K562 (cell line): ENCODE measurements at regions not wholly inside any gene's neighbourhood (a gene's known extent, or its start where the extent isn't known, plus 50 kb on each side); places are given as distances from the start of the nearest gene placed in this dataset.

Experiments used
- CBFA2T2 ChIP-seq: fragments of 450-650 bp; conservative IDR thresholded peaks from 2 replicates; pipeline ENCODE4 v1.6.1; 2017; ENCODE audit warnings: mild to moderate bottlenecking
- CXXC5 ChIP-seq: fragments of 250-450 bp; sonication (Bioruptor Pico); IDR thresholded peaks from 2 replicates; pipeline ENCODE4 v1.8.0; 2022; ENCODE audit warnings: inconsistent platforms, mild to moderate bottlenecking, moderate library complexity
- ESRRB ChIP-seq: fragments of 250-450 bp; sonication (Bioruptor Pico); IDR thresholded peaks from 2 replicates; pipeline ENCODE4 v1.5.0; 2020; ENCODE audit warnings: mild to moderate bottlenecking, moderate library complexity, borderline replicate concordance
- FIP1L1 ChIP-seq: fragments of 200-400 bp; formaldehyde crosslinking; IDR thresholded peaks from 2 replicates; pipeline ENCODE4 v1.6.1; 2018; ENCODE audit warnings: mild to moderate bottlenecking, low read depth, low read length; ENCODE audit not compliant: poor library complexity, severe bottlenecking
- MAZ ChIP-seq, 2 experiments: fragments of 450-650 bp in 1 of 2; sonication (generic) in 1 of 2; formaldehyde crosslinking; IDR thresholded peaks in 1 of 2; conservative IDR thresholded peaks in 1 of 2; 2 replicates each; pipeline versions ENCODE4 v1.4.0 to v1.5.0; 2020; ENCODE audit warnings: mild to moderate bottlenecking in 1 of 2, missing genetic modification reagents in 1 of 2
- MCM5 ChIP-seq: fragments of 450-650 bp; IDR thresholded peaks from 2 replicates; pipeline ENCODE4 v1.6.1; 2016; ENCODE audit warnings: low read depth
- MYC ChIP-seq, 2 experiments: fragments of 250-450 bp in 1 of 2; sonication (Bioruptor Pico) in 1 of 2; IDR thresholded peaks; 2 replicates each; pipeline versions ENCODE4 v1.5.1 to v1.6.1; 2012 to 2021; ENCODE audit warnings: low read depth in 2 of 2, borderline replicate concordance in 1 of 2, improper control_type of control experiment in 1 of 2, low read length in 1 of 2, mild to moderate bottlenecking in 1 of 2, moderate library complexity in 1 of 2
- NCOA2 ChIP-seq, 2 experiments: fragments of 450-650 bp; IDR thresholded peaks; 2 replicates each; pipeline ENCODE4 v1.6.1; 2018; ENCODE audit warnings: mild to moderate bottlenecking in 2 of 2, moderate library complexity in 1 of 2; ENCODE audit not compliant: partially characterized antibody in 2 of 2
- POLR2H ChIP-seq: IDR thresholded peaks from 2 replicates; pipeline ENCODE4 v1.6.1; 2016; ENCODE audit warnings: missing genetic modification characterization, low read depth, mild to moderate bottlenecking, control low read depth, missing compliant biosample characterization, moderate library complexity
- RCOR1 ChIP-seq, 2 experiments: IDR thresholded peaks; 2 replicates each; pipeline ENCODE4 v1.6.1; 2012; ENCODE audit warnings: low read depth in 2 of 2, low read length in 2 of 2, borderline replicate concordance in 1 of 2, improper control_type of control experiment in 1 of 2
- RFX5 ChIP-seq: IDR thresholded peaks from 2 replicates; pipeline ENCODE4 v1.6.1; 2011; ENCODE audit warnings: low read depth, mild to moderate bottlenecking, improper control_type of control experiment, low read length
- SRSF1 ChIP-seq: fragments of 200-400 bp; formaldehyde crosslinking; IDR thresholded peaks from 2 replicates; pipeline ENCODE4 v1.6.1; 2017; ENCODE audit warnings: mild to moderate bottlenecking, low read depth, low read length, moderate library complexity
- U2AF2 ChIP-seq: fragments of 200-400 bp; formaldehyde crosslinking; optimal IDR thresholded peaks from 2 replicates; pipeline ENCODE3; 2017; ENCODE audit warnings: low read depth, mild to moderate bottlenecking, low read length
- ZBTB17 ChIP-seq: fragments of 450-650 bp; formaldehyde crosslinking; IDR thresholded peaks from 2 replicates; pipeline ENCODE4 v1.4.0; 2020; ENCODE audit warnings: mild to moderate bottlenecking
- ZFX ChIP-seq: sonication (generic); formaldehyde crosslinking; IDR thresholded peaks from 2 replicates; pipeline ENCODE4 v1.8.0; 2022; ENCODE audit warnings: mild to moderate bottlenecking, missing genetic modification reagents, moderate library complexity
- ZNF384 ChIP-seq: IDR thresholded peaks from 2 replicates; pipeline ENCODE4 v1.6.1; 2012; ENCODE audit warnings: low read depth, low read length, improper control_type of control experiment
- ZNF551 ChIP-seq: fragments of 250-450 bp; sonication (Bioruptor Pico); IDR thresholded peaks from 2 replicates; pipeline ENCODE4 v1.5.0; 2021; ENCODE audit warnings: mild to moderate bottlenecking, moderate library complexity
- TF ChIP-seq, protein P1 (sequence below): sonication (generic); formaldehyde crosslinking; IDR thresholded peaks from 2 replicates; pipeline ENCODE4 v1.8.1; 2023; ENCODE audit warnings: mild to moderate bottlenecking, missing genetic modification reagents
- TF ChIP-seq, protein P2 (sequence below): IDR thresholded peaks from 2 replicates; pipeline ENCODE4 v1.6.1; 2011; ENCODE audit warnings: borderline replicate concordance, low read depth, mild to moderate bottlenecking, moderate library complexity, low read length; ENCODE audit not compliant: insufficient read depth, poor library complexity, severe bottlenecking
- TF ChIP-seq, protein P3 (sequence below): sonication (generic); formaldehyde crosslinking; IDR thresholded peaks from 2 replicates; pipeline ENCODE4 v1.8.0; 2022; ENCODE audit warnings: mild to moderate bottlenecking, missing genetic modification reagents

DNA sequence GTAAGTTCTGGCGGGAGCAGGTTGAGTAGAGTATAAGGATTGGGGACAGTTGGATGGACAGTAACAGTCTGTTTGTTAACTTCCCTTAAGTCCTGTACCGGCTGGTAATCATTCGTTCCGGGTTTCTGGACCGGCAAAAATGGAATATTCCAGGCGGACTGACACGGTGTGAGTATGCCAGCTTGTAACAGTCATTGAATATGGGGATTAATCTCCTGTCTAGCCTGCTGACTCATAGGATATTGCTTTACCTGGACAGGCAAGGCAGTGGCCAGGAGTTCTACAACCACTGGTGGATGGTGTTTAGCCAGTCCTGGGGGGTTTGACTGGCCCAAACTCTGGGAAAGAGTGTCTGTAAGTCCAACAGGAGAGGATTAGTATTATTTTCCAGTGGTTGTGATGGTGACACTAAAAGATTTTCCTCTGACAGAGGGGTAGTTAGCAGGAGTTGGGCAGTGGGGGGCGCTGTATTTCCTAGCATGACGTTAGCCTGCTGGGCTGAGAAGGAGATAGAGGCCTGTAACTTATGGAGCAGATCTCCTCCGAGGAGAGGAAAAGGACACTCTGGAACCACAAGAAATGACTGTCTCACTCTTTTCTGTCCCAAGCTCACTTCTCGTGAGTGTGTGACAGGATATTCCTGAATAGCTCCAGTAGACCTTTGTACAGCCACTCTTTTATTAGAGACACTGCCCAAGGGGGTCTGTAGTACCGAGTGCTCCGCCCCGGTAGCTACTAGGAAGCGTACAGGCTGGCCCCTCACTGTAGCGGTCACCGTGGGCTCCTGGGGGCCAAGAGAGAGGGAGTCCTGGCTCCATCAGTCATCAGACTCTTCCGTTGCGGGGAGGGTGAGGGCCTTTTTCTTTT lies 152.2 kb downstream of the TRIM27 start (continued):
- TF ChIP-seq, protein P1, sequence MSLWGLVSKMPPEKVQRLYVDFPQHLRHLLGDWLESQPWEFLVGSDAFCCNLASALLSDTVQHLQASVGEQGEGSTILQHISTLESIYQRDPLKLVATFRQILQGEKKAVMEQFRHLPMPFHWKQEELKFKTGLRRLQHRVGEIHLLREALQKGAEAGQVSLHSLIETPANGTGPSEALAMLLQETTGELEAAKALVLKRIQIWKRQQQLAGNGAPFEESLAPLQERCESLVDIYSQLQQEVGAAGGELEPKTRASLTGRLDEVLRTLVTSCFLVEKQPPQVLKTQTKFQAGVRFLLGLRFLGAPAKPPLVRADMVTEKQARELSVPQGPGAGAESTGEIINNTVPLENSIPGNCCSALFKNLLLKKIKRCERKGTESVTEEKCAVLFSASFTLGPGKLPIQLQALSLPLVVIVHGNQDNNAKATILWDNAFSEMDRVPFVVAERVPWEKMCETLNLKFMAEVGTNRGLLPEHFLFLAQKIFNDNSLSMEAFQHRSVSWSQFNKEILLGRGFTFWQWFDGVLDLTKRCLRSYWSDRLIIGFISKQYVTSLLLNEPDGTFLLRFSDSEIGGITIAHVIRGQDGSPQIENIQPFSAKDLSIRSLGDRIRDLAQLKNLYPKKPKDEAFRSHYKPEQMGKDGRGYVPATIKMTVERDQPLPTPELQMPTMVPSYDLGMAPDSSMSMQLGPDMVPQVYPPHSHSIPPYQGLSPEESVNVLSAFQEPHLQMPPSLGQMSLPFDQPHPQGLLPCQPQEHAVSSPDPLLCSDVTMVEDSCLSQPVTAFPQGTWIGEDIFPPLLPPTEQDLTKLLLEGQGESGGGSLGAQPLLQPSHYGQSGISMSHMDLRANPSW (CRISPR knock-in tag), result 0 out of 2 replicates have a peak, but pooled peaks have one; percentile 36
- TF ChIP-seq POLR2H (tag), result no peak
- no peak for TF ChIP-seq SRSF1
- no peak for TF ChIP-seq ZBTB17 (CRISPR knock-in tag)
- no peak for TF ChIP-seq CBFA2T2
- TF ChIP-seq CXXC5 (CRISPR knock-in tag), result peak; percentile 15; the same call in 1 of the 2 replicates
- no peak for TF ChIP-seq NCOA2 (IDR thresholded peaks at IDR 0.05; ENCODE audit: partially characterized antibody in 2 of 2)
- TF ChIP-seq FIP1L1, result no peak
- TF ChIP-seq, protein P2, sequence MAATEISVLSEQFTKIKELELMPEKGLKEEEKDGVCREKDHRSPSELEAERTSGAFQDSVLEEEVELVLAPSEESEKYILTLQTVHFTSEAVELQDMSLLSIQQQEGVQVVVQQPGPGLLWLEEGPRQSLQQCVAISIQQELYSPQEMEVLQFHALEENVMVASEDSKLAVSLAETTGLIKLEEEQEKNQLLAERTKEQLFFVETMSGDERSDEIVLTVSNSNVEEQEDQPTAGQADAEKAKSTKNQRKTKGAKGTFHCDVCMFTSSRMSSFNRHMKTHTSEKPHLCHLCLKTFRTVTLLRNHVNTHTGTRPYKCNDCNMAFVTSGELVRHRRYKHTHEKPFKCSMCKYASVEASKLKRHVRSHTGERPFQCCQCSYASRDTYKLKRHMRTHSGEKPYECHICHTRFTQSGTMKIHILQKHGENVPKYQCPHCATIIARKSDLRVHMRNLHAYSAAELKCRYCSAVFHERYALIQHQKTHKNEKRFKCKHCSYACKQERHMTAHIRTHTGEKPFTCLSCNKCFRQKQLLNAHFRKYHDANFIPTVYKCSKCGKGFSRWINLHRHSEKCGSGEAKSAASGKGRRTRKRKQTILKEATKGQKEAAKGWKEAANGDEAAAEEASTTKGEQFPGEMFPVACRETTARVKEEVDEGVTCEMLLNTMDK, result peak; percentile 18
- TF ChIP-seq ZFX (CRISPR knock-in tag), result peak; percentile 62
- TF ChIP-seq MYC (IDR thresholded peaks at IDR 0.05; ENCODE audit: low read depth, low read length), result 0 out of 2 replicates have a peak, but pooled peaks have one; percentile 25
- peak; percentile 16; the same call in 1 of the 2 replicates for TF ChIP-seq MYC (CRISPR knock-in tag; IDR thresholded peaks at IDR 0.05; ENCODE audit: borderline replicate concordance, low read depth)
- TF ChIP-seq ESRRB (CRISPR knock-in tag), result no peak
- no peak for TF ChIP-seq U2AF2
- no peak for TF ChIP-seq ZNF551
- TF ChIP-seq, protein P3, sequence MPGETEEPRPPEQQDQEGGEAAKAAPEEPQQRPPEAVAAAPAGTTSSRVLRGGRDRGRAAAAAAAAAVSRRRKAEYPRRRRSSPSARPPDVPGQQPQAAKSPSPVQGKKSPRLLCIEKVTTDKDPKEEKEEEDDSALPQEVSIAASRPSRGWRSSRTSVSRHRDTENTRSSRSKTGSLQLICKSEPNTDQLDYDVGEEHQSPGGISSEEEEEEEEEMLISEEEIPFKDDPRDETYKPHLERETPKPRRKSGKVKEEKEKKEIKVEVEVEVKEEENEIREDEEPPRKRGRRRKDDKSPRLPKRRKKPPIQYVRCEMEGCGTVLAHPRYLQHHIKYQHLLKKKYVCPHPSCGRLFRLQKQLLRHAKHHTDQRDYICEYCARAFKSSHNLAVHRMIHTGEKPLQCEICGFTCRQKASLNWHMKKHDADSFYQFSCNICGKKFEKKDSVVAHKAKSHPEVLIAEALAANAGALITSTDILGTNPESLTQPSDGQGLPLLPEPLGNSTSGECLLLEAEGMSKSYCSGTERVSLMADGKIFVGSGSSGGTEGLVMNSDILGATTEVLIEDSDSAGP, result no peak
- no peak for TF ChIP-seq RCOR1 (IDR thresholded peaks at IDR 0.05; ENCODE audit: borderline replicate concordance in 1 of 2, low read depth in 2 of 2, low read length in 2 of 2)
- TF ChIP-seq RFX5, result no peak
- no peak for TF ChIP-seq MCM5
- 0 out of 2 replicates have a peak, but pooled peaks have one; percentile 20 for TF ChIP-seq ZNF384
- TF ChIP-seq MAZ (CRISPR knock-in tag; conservative IDR thresholded peaks at IDR 0.05 in 1 of 2, IDR thresholded peaks at IDR 0.05 in 1 of 2), result peak in 1 of 2 experiments; percentile 36; a peak in 1 of 4 replicates
